Neuronal stem cell (in vitro differentiated cells): ENCODE measurements at regions not wholly inside any gene's neighbourhood (a gene's known extent, or its start where the extent isn't known, plus 50 kb on each side); places are given as distances from the start of the nearest gene placed in this dataset.

Experiments used
- DNase-seq: peaks from one replicate; pipeline ENCODE4 v3.0.0-alpha.2; 2013; ENCODE audit warnings: low spot score
- H2AFZ ChIP-seq: one replicate; pipeline ENCODE4 v1.6.1; 2013; ENCODE audit warnings: mild to moderate bottlenecking, low read length, inconsistent platforms
- H2AK5ac ChIP-seq: 2 replicates; pipeline ENCODE4 v1.6.1; 2013; ENCODE audit warnings: low read depth, mild to moderate bottlenecking, inconsistent platforms, low read length, moderate library complexity, mixed read lengths
- H2BK120ac ChIP-seq: 2 replicates; pipeline ENCODE4 v1.6.1; 2013; ENCODE audit warnings: low read depth, mild to moderate bottlenecking, inconsistent platforms, low read length, moderate library complexity, mixed read lengths
- H2BK12ac ChIP-seq: one replicate; pipeline ENCODE4 v1.6.1; 2013; ENCODE audit warnings: low read length, inconsistent platforms
- H2BK15ac ChIP-seq: 2 replicates; pipeline ENCODE4 v1.6.1; 2013; ENCODE audit warnings: mild to moderate bottlenecking, low read length, inconsistent platforms, mixed read lengths
- H2BK5ac ChIP-seq: one replicate; pipeline ENCODE4 v1.6.1; 2013; ENCODE audit warnings: inconsistent platforms, mild to moderate bottlenecking, low read length, moderate library complexity
- H3K14ac ChIP-seq: one replicate; pipeline ENCODE4 v1.6.1; 2013; ENCODE audit warnings: low read length, inconsistent platforms
- H3K18ac ChIP-seq: 2 replicates; pipeline ENCODE4 v1.6.1; 2013; ENCODE audit warnings: low read length, inconsistent platforms
- H3K23ac ChIP-seq: 2 replicates; pipeline ENCODE4 v1.6.1; 2013; ENCODE audit warnings: low read depth, mild to moderate bottlenecking, mixed read lengths, low read length, inconsistent platforms; ENCODE audit not compliant: poor library complexity
- H3K27ac ChIP-seq: replicated peaks from 3 replicates; pipeline ENCODE4 v1.5.1; 2013; ENCODE audit warnings: low read length, inconsistent platforms
- H3K27me3 ChIP-seq, 3 experiments: 2 replicates each; pipeline ENCODE4 v1.6.1; 2013; ENCODE audit warnings: low read length in 3 of 3, mild to moderate bottlenecking in 2 of 3, inconsistent platforms in 1 of 3, low read depth in 1 of 3, mixed read lengths in 1 of 3, moderate library complexity in 1 of 3; ENCODE audit not compliant: control insufficient read depth in 3 of 3, insufficient read depth in 3 of 3
- H3K36me3 ChIP-seq, 2 donors: replicated peaks in 1 of 2; 2 replicates each; pipeline ENCODE4 v1.6.1; 2013; ENCODE audit warnings: low read length in 2 of 2; ENCODE audit not compliant: control insufficient read depth in 2 of 2, insufficient read depth in 2 of 2
- H3K4ac ChIP-seq: 2 replicates; pipeline ENCODE4 v1.6.1; 2013; ENCODE audit warnings: inconsistent platforms, mild to moderate bottlenecking, low read length, moderate library complexity
- H3K4me1 ChIP-seq, 2 donors: 1 replicate in 1 of 2; 2 replicates in 1 of 2; pipeline ENCODE4 v1.6.1; 2013; ENCODE audit warnings: low read length in 2 of 2, low read depth in 1 of 2; ENCODE audit not compliant: control insufficient read depth in 2 of 2, insufficient read depth in 1 of 2
- H3K4me2 ChIP-seq: one replicate; pipeline ENCODE4 v1.6.1; 2013; ENCODE audit warnings: mild to moderate bottlenecking, low read length, inconsistent platforms; ENCODE audit not compliant: insufficient read depth, poor library complexity, severe bottlenecking
- H3K4me3 ChIP-seq, 2 donors: 2 replicates each; pipeline ENCODE4 v1.5.1; 2013; ENCODE audit warnings: low read length in 2 of 2, mild to moderate bottlenecking in 2 of 2, inconsistent platforms in 1 of 2, moderate library complexity in 1 of 2
- H3K79me1 ChIP-seq: one replicate; pipeline ENCODE4 v1.6.1; 2013; ENCODE audit warnings: low read depth, mild to moderate bottlenecking, inconsistent platforms, low read length, moderate library complexity
- H3K9ac ChIP-seq: one replicate; pipeline ENCODE4 v1.6.1; 2013; ENCODE audit warnings: mild to moderate bottlenecking, low read depth, low read length, inconsistent platforms; ENCODE audit not compliant: poor library complexity
- H3K9me3 ChIP-seq, 2 donors: replicated peaks in 1 of 2; 2 replicates each; pipeline versions ENCODE3 to v1.6.1; 2013; ENCODE audit warnings: low read length in 2 of 2, mild to moderate bottlenecking in 2 of 2, inconsistent platforms in 1 of 2, low read depth in 1 of 2, mixed read lengths in 1 of 2, moderate library complexity in 1 of 2; ENCODE audit not compliant: control insufficient read depth in 2 of 2, insufficient read depth in 1 of 2
- H4K8ac ChIP-seq: one replicate; pipeline ENCODE4 v1.6.1; 2013; ENCODE audit warnings: low read depth, mild to moderate bottlenecking, inconsistent platforms, low read length, moderate library complexity
- H4K91ac ChIP-seq: one replicate; pipeline ENCODE4 v1.6.1; 2013; ENCODE audit warnings: low read length, low read depth, mild to moderate bottlenecking, inconsistent platforms; ENCODE audit not compliant: poor library complexity
- WGBS, 2 donors: extraction: QIAGEN DNeasy Blood & Tissue Kit; methylation state at CpG; one replicate each; pipeline ENCODE4 v1.1.7; 2013; ENCODE audit warnings: missing lambda C conversion rate in 2 of 2, mixed read lengths in 1 of 2; ENCODE audit not compliant: insufficient read length in 2 of 2, insufficient replicate concordance in 1 of 2; ENCODE audit errors: extremely low coverage in 2 of 2; 5-methylcytosine and 5-hydroxymethylcytosine counted together

- no peak overlapping the region for H3K14ac ChIP-seq
- no peak overlapping the region for H3K23ac ChIP-seq
- H2BK12ac ChIP-seq = no peak overlapping the region
- H2BK120ac ChIP-seq = no peak overlapping the region
- no peak overlapping the region for H3K9ac ChIP-seq
- no peaks in the 10 kb centered on the region for H3K79me1 ChIP-seq
- no peak overlapping the region for H3K4me3 ChIP-seq
- WGBS, 2 donors = no CpG with 5 or more reads among the region's 12 CpGs
- no peak overlapping the region for H4K91ac ChIP-seq
- H3K18ac ChIP-seq = peak overlapping the region; percentile 9
- H2BK5ac ChIP-seq = peak overlapping the region; percentile 43
- H3K36me3 ChIP-seq = no peaks in the 10 kb centered on the region
- no peak overlapping the region for H2BK15ac ChIP-seq
- peaks cover 0 to 5% of the 10 kb centered on the region in 2 donors for H3K4me1 ChIP-seq
- H3K27ac ChIP-seq = no peak overlapping the region
- no peak overlapping the region for H4K8ac ChIP-seq
- peaks cover 0 to 6% (median 0%) of the 10 kb centered on the region in 3 experiments for H3K27me3 ChIP-seq
- H2AK5ac ChIP-seq = peak overlapping the region; percentile 44
- no peaks in the 10 kb centered on the region for H3K9me3 ChIP-seq
- H2AFZ ChIP-seq = no peak overlapping the region
- no peak overlapping the region for H3K4me2 ChIP-seq
- no peak for DNase-seq
- no peak overlapping the region for H3K4ac ChIP-seq
Measured at GRCh38 chr20:57802765-57803507, 93.1 kb upstream of the PMEPA1 start.

- Histone ChIP-seq H2BK120ac (no peak overlapping the region), H3K14ac (no peak overlapping the region)
- no CpG with 5 or more reads among the region's 5 CpGs for WGBS, 2 donors
Measured at GRCh38 chr20:57801581-57801980, 91.8 kb upstream of the PMEPA1 start.

GRCh38 chr20:57800791-57801430 is 91.1 kb upstream of the PMEPA1 start:
- Histone ChIP-seq H3K18ac (no peak overlapping the region), H4K91ac (no peak overlapping the region), H3K27ac (no peak overlapping the region), H2AFZ (no peak overlapping the region), H2AK5ac (no peak overlapping the region), H2BK120ac (no peak overlapping the region), H3K14ac (no peak overlapping the region), H3K4me2 (no peak overlapping the region), H3K36me3 (no peaks in the 10 kb centered on the region), H2BK12ac (no peak overlapping the region), H3K4ac (no peak overlapping the region), H3K9me3 (no peaks in the 10 kb centered on the region), H3K27me3 (peaks cover 0 to 6% (median 0%) of the 10 kb centered on the region in 3 experiments), H2BK5ac (no peak overlapping the region), H3K4me3 (no peak overlapping the region), H3K23ac (no peak overlapping the region), H3K79me1 (no peaks in the 10 kb centered on the region), H3K9ac (no peak overlapping the region), H4K8ac (no peak overlapping the region), H3K4me1 (peaks cover 0 to 5% of the 10 kb centered on the region in 2 donors), H2BK15ac (no peak overlapping the region)
- WGBS, 2 donors = no CpG with 5 or more reads among the region's 17 CpGs
- no peak for DNase-seq

More at GRCh38 chr20:57801581-57801980, 91.8 kb upstream of the PMEPA1 start:
- H4K91ac ChIP-seq = no peak overlapping the region
- H3K4ac ChIP-seq = no peak overlapping the region
- no peak overlapping the region for H3K23ac ChIP-seq
- peaks cover 0 to 5% of the 10 kb centered on the region in 2 donors for H3K4me1 ChIP-seq
- H3K27me3 ChIP-seq = peaks cover 0 to 6% (median 0%) of the 10 kb centered on the region in 3 experiments
- no peak overlapping the region for H2BK5ac ChIP-seq
- no peak overlapping the region for H2AK5ac ChIP-seq
- no peaks in the 10 kb centered on the region for H3K36me3 ChIP-seq
- H3K9ac ChIP-seq = no peak overlapping the region
- no peak overlapping the region for H3K27ac ChIP-seq
- no peak overlapping the region for H2BK15ac ChIP-seq
- H3K4me3 ChIP-seq = no peak overlapping the region
- no peak overlapping the region for H2BK12ac ChIP-seq
- H3K79me1 ChIP-seq = no peaks in the 10 kb centered on the region
- H3K18ac ChIP-seq = peak overlapping the region; percentile 76
- DNase-seq = no peak
- H4K8ac ChIP-seq = no peak overlapping the region
- no peak overlapping the region for H2AFZ ChIP-seq
- no peaks in the 10 kb centered on the region for H3K9me3 ChIP-seq
- H3K4me2 ChIP-seq = no peak overlapping the region

- Histone ChIP-seq H3K9ac (no peak overlapping the region), H3K79me1 (no peaks in the 10 kb centered on the region), H2AK5ac (no peak overlapping the region), H3K27ac (no peak overlapping the region), H2BK120ac (no peak overlapping the region), H3K9me3 (no peaks in the 10 kb centered on the region), H3K4me2 (no peak overlapping the region), H3K18ac (no peak overlapping the region), H2BK15ac (no peak overlapping the region), H3K4ac (no peak overlapping the region), H4K8ac (no peak overlapping the region), H3K4me1 (no peaks in the 10 kb centered on the region), H3K27me3 (peaks cover 0 to 27% (median 0%) of the 10 kb centered on the region in 3 experiments), H2BK5ac (no peak overlapping the region), H4K91ac (no peak overlapping the region), H3K14ac (no peak overlapping the region), H3K23ac (no peak overlapping the region), H2AFZ (no peak overlapping the region), H3K4me3 (no peak overlapping the region), H2BK12ac (no peak overlapping the region), H3K36me3 (no peaks in the 10 kb centered on the region)
- DNase-seq = no peak
- WGBS, 2 donors = no CpG with 5 or more reads among the region's 1 CpG
Measured at GRCh38 chr20:57797401-57797800, 87.6 kb upstream of the PMEPA1 start.
